ENCODE measurements at regions not wholly inside any gene's neighbourhood (a gene's known extent, or its start where the extent isn't known, plus 50 kb on each side); places are given as distances from the start of the nearest gene placed in this dataset.

- TF ChIP-seq CTCF (IDR thresholded peaks at IDR 0.05; ENCODE audit: low read depth, low read length) (no peak), POLR2A (IDR thresholded peaks at IDR 0.05; ENCODE audit: extremely low read depth, insufficient read length) (no peak), MYC (IDR thresholded peaks at IDR 0.05; ENCODE audit: low read depth, low read length) (no peak), MAX (IDR thresholded peaks at IDR 0.05; ENCODE audit: low read depth, low read length) (no peak)
Observed at GRCh38 chr7:41481353-41481752, 221.5 kb downstream of the INHBA start.
